CMK (cell line): ENCODE measurements at regions not wholly inside any gene's neighbourhood (a gene's known extent, or its start where the extent isn't known, plus 50 kb on each side); places are given as distances from the start of the nearest gene placed in this dataset.

ENCODE experiments used
- DNase-seq: peaks from one replicate; pipeline ENCODE4 v3.0.0-alpha.2; 2010; ENCODE audit warnings: low read depth

GRCh38 chr9:129381481-129381957, 203.5 kb upstream of the IER5L start:
- no peak for DNase-seq

GRCh38 chr9:129380961-129381401, 202.9 kb upstream of the IER5L start:
- DNase-seq, result no peak

GRCh38 chr9:129379886-129380285, 201.8 kb upstream of the IER5L start:
- no peak for DNase-seq

GRCh38 chr9:129379181-129379836, 201.2 kb upstream of the IER5L start:
- no peak for DNase-seq

- no peak for DNase-seq
Observed at GRCh38 chr9:129377931-129378661, 200.0 kb upstream of the IER5L start.

- DNase-seq, result no peak
Observed at GRCh38 chr9:129377181-129377580, 199.1 kb upstream of the IER5L start.

GRCh38 chr9:129375845-129376244, 197.8 kb upstream of the IER5L start:
- DNase-seq, result no peak

GRCh38 chr9:129374651-129375050, 196.6 kb upstream of the IER5L start:
- DNase-seq, result no peak

GRCh38 chr9:129374231-129374630, 196.2 kb upstream of the IER5L start:
- DNase-seq, result no peak

GRCh38 chr9:129373361-129373760, 195.3 kb upstream of the IER5L start:
- no peak for DNase-seq

- DNase-seq, result no peak
Observed at GRCh38 chr9:129370770-129371169, 192.7 kb upstream of the IER5L start.

GRCh38 chr9:129368444-129368978, 190.4 kb upstream of the IER5L start:
- no peak for DNase-seq

- DNase-seq, result no peak
Observed at GRCh38 chr9:129367287-129367686, 189.2 kb upstream of the IER5L start.

- no peak for DNase-seq
Observed at GRCh38 chr9:129365196-129365595, 187.1 kb upstream of the IER5L start.

GRCh38 chr9:129363216-129363873, 185.3 kb upstream of the IER5L start:
- DNase-seq, result no peak

GRCh38 chr9:129362287-129363000, 184.4 kb upstream of the IER5L start:
- DNase-seq, result no peak

GRCh38 chr9:129361196-129361595, 183.1 kb upstream of the IER5L start:
- DNase-seq, result no peak

GRCh38 chr9:129359916-129360536, 182.0 kb upstream of the IER5L start:
- no peak for DNase-seq

- DNase-seq, result no peak
Observed at GRCh38 chr9:129359162-129359811, 181.2 kb upstream of the IER5L start.

- no peak for DNase-seq
Observed at GRCh38 chr9:129358621-129359154, 180.6 kb upstream of the IER5L start.

- DNase-seq, result no peak
Observed at GRCh38 chr9:129357773-129358245, 179.7 kb upstream of the IER5L start.
